IPS-20b (cell line): ENCODE measurements at regions not wholly inside any gene's neighbourhood (a gene's known extent, or its start where the extent isn't known, plus 50 kb on each side); places are given as distances from the start of the nearest gene placed in this dataset.

Source experiments
- H3K27ac ChIP-seq: one replicate; pipeline ENCODE4 v1.5.1; 2013; ENCODE audit warnings: low read length
- H3K27me3 ChIP-seq: 2 replicates; pipeline ENCODE4 v1.6.1; 2013; ENCODE audit warnings: mild to moderate bottlenecking, low read length, inconsistent platforms; ENCODE audit not compliant: insufficient read depth
- H3K36me3 ChIP-seq: 2 replicates; pipeline ENCODE4 v1.6.1; 2013; ENCODE audit warnings: low read depth, mild to moderate bottlenecking, inconsistent platforms, low read length, moderate library complexity; ENCODE audit not compliant: insufficient read depth
- H3K4me1 ChIP-seq: 2 replicates; pipeline ENCODE4 v1.6.1; 2013; ENCODE audit warnings: mild to moderate bottlenecking, control low read depth, inconsistent platforms, low read length, moderate library complexity; ENCODE audit not compliant: insufficient read depth
- H3K4me3 ChIP-seq: 2 replicates; pipeline ENCODE4 v1.5.1; 2013; ENCODE audit warnings: mild to moderate bottlenecking, low read length, inconsistent platforms
- H3K9ac ChIP-seq: 2 replicates; pipeline ENCODE4 v1.6.1; 2013; ENCODE audit warnings: low read depth, mild to moderate bottlenecking, inconsistent platforms, low read length, moderate library complexity
- H3K9me3 ChIP-seq: 2 replicates; pipeline ENCODE4 v1.6.1; 2013; ENCODE audit warnings: mild to moderate bottlenecking, low read depth, low read length, inconsistent platforms; ENCODE audit not compliant: insufficient read depth

DNA sequence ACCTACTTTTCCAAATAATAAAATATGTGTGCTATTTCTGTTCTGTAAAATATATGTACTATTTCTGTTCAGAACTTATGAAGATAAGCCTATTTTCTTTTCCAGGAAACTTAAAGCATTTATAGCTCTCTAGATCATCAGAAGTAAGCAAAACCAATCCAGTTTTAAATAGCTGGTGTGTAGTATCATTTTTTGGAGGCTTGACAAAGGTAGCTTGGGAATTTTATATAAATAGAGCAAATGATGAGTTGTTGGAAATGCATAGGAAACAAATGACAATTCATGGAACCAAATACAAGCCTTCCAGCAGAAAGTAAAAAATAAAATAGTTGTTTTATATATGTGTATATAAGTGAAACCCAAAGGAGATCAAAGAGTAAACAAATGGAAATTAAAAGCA lies 1038.1 kb upstream of the ARRDC3 start:
- H3K4me1 ChIP-seq = no peaks in the 10 kb centered on the region
- H3K9me3 ChIP-seq = peaks cover 58% of the 10 kb centered on the region
- no peak overlapping the region for H3K27ac ChIP-seq
- no peaks in the 10 kb centered on the region for H3K36me3 ChIP-seq
- no peak overlapping the region for H3K4me3 ChIP-seq
- H3K9ac ChIP-seq = no peak overlapping the region
- H3K27me3 ChIP-seq = no peaks in the 10 kb centered on the region

DNA sequence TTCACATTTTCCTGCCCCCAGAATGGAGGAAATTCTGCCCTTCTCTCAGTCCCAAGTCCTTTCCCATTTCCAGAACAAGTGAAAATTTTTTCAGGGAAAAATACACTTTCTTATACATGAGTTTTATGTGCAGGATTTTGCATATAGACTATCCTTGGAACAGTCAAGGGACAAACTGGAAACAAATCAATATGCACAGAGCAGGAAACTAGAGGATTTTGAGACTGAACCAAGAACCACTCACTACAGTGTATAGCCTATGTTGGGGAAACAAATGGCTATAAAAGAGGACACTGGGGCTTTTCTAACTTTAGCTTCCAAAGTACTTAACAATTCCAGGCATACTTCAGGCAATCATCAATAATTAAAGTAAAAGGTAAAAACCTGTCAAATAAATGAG lies 1036.1 kb upstream of the ARRDC3 start:
- Histone ChIP-seq H3K9ac (no peak overlapping the region), H3K27ac (no peak overlapping the region), H3K36me3 (no peaks in the 10 kb centered on the region), H3K4me3 (no peak overlapping the region), H3K4me1 (no peaks in the 10 kb centered on the region), H3K9me3 (peaks cover 42% of the 10 kb centered on the region), H3K27me3 (no peaks in the 10 kb centered on the region)

DNA sequence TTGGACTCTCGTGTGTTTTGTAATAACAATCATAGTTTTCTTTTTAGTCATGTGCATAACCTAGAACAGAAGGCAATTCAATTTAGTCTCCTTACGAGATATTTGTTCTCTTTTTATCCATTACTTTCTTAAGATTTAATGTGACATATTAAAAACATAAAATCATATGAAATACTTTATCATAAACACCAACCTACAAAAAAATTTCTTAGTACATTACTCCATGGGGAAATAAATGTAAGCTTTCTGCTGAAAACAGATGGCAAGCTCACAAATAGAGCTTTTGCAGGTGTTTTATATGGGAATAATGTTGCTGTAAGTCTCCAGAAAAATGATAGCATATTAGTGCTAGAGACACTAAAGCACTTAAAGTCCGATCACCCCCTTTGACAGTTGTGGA lies 1035.2 kb upstream of the ARRDC3 start:
- H3K27me3 ChIP-seq = no peaks in the 10 kb centered on the region
- no peaks in the 10 kb centered on the region for H3K36me3 ChIP-seq
- peaks cover 35% of the 10 kb centered on the region for H3K9me3 ChIP-seq
- no peak overlapping the region for H3K27ac ChIP-seq
- H3K4me3 ChIP-seq = no peak overlapping the region
- no peaks in the 10 kb centered on the region for H3K4me1 ChIP-seq
- H3K9ac ChIP-seq = no peak overlapping the region

DNA sequence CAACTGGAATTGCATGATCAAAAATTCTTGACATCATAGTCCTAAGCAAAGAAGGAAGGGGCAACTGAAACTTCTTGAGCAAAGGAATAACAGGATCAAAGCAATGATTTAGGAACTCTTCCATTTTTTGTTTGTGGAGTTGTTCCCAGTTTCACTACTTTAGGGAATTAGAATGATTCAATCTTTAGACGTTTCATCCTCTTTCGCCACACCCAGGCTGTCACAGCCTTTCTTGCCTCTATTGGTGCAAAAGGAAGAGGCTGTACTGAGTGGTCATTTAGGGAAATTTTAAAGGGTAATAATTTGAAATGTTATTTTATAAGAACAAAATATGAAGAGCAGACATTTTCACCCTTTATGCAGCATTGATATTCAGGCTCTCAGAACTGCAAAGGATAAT lies 1026.0 kb upstream of the ARRDC3 start:
- Histone ChIP-seq H3K36me3 (no peaks in the 10 kb centered on the region), H3K4me1 (no peaks in the 10 kb centered on the region), H3K9ac (no peak overlapping the region)

DNA sequence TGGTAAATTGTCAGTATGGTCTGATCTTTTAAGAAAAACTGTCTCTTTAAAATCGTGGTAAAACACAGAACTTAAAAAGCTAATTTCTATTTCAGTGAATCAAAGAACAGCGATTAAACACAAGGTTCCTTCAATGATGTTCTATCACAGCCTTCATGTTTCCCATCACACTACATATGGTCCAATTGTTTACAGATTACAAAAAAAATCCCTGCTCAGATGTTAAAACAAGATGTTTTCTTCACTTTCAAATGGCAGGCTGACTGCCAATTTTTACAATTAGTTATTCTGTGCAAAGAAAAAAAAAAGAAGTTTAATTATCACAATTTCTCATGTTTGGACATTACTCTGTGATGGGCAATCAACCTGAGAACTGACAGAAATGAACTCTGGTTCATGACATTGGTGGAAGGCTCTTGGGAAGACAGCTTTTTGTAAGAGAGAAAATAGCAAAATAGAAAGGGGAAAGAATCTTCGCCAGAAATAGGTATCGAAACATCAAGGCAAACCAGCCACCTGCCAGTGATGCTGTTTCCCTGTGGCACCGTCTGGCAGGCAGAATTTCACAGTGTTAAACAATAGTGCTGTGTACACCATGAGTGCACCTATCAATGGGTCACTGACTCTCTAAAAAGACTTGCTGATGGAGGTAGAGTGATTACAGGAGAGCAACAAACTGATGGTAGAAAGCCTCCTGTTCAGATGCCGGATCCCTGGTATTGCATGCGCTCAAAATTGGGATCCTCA lies 1020.0 kb upstream of the ARRDC3 start:
- H3K4me1 ChIP-seq = no peaks in the 10 kb centered on the region
- no peaks in the 10 kb centered on the region for H3K27me3 ChIP-seq
- no peak overlapping the region for H3K4me3 ChIP-seq
- no peak overlapping the region for H3K27ac ChIP-seq
- H3K9ac ChIP-seq = no peak overlapping the region
- no peaks in the 10 kb centered on the region for H3K9me3 ChIP-seq
- no peaks in the 10 kb centered on the region for H3K36me3 ChIP-seq

More for the DNA sequence above, 1026.0 kb upstream of the ARRDC3 start:
- no peaks in the 10 kb centered on the region for H3K9me3 ChIP-seq
- H3K27me3 ChIP-seq = no peaks in the 10 kb centered on the region
- H3K27ac ChIP-seq = no peak overlapping the region
- no peak overlapping the region for H3K4me3 ChIP-seq

DNA sequence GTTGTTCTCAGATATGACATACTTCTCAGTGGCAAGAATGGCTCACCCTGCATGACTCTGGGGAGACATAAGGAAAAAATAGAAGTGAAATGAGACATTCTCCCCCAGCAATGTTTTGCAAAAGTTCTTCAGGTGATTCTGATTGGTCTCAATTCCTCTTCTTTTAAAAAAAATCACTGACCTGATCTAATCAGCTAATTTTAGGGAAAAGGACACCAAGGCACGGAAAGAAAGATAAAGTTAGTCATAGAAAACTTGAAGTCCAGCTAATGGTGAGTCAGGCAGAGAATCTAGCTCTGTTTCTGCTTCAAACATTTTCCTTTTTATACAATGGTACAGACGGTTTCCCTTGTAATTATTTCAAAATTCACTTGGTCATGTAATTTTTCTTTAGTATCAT lies 1018.9 kb upstream of the ARRDC3 start:
- no peak overlapping the region for H3K9ac ChIP-seq
- no peak overlapping the region for H3K27ac ChIP-seq
- H3K9me3 ChIP-seq = no peaks in the 10 kb centered on the region

DNA sequence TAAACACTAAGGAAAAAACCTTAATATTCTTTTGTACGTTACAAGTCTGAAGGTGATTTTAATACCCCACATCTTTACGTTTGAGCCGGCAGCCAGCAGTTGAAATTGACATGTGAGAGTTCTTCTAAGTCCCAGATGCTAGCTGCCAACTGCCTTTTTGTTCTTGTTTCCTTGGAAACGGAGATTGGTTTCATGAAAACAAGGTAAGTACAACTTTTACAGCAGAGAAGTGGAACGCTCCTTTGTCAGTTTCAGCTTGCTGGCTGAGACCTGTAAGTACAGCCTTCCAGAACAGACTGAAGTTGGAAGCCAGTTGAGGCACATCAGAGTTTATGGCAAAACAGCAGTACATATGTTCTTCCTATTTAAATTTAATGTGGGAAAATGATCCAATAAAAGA lies 1018.4 kb upstream of the ARRDC3 start:
- H3K9ac ChIP-seq = no peak overlapping the region
- H3K4me1 ChIP-seq = no peaks in the 10 kb centered on the region
- H3K27me3 ChIP-seq = no peaks in the 10 kb centered on the region

More for the DNA sequence above, 1018.9 kb upstream of the ARRDC3 start:
- Histone ChIP-seq H3K4me1 (no peaks in the 10 kb centered on the region), H3K4me3 (no peak overlapping the region), H3K36me3 (no peaks in the 10 kb centered on the region), H3K27me3 (no peaks in the 10 kb centered on the region)

DNA sequence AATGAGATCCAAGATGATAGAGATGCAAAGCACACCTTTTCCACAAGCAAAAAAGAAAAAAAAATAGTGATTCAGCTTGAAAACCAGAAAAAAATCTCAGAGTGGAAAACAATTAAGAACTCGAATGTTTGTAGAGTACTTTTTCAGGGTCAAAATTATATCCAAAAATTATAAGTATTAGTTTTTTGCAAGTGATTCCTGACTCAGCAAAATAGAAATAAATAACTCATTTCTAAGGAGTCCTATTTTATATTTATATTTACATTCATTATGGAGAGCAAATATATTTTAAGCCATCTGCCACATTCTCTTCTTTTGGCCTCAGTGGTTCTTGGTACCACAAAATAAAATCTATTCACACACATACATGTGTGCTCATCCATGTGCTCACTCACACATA lies 1011.8 kb upstream of the ARRDC3 start:
- Histone ChIP-seq H3K27me3 (no peaks in the 10 kb centered on the region), H3K4me3 (no peak overlapping the region), H3K36me3 (no peaks in the 10 kb centered on the region), H3K4me1 (no peaks in the 10 kb centered on the region), H3K27ac (no peak overlapping the region), H3K9ac (no peak overlapping the region), H3K9me3 (no peaks in the 10 kb centered on the region)

More for the DNA sequence above, 1018.4 kb upstream of the ARRDC3 start:
- H3K9me3 ChIP-seq = no peaks in the 10 kb centered on the region
- no peak overlapping the region for H3K27ac ChIP-seq
- H3K36me3 ChIP-seq = no peaks in the 10 kb centered on the region
- no peak overlapping the region for H3K4me3 ChIP-seq

DNA sequence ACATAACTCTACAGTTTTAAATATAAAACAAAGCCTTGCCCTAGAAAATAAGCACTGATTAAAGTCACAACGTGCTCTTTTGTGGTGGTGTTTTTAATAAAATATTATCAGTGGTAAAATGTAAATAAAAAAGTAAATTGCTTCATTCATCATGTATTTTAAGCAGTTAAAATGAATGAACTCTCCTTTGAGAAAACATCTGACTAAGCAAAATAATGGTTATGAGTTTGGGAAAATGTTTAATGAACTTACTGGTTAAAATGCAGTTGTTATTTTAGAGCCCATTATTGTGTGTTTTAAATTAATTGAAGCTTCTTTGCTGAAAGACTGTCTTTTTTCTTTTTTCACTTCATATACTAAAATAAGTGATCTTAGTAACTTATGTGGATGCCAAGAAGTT lies 1007.5 kb upstream of the ARRDC3 start:
- Histone ChIP-seq H3K4me1 (no peaks in the 10 kb centered on the region), H3K27me3 (no peaks in the 10 kb centered on the region), H3K4me3 (no peak overlapping the region), H3K9ac (no peak overlapping the region), H3K36me3 (no peaks in the 10 kb centered on the region), H3K27ac (no peak overlapping the region), H3K9me3 (no peaks in the 10 kb centered on the region)

DNA sequence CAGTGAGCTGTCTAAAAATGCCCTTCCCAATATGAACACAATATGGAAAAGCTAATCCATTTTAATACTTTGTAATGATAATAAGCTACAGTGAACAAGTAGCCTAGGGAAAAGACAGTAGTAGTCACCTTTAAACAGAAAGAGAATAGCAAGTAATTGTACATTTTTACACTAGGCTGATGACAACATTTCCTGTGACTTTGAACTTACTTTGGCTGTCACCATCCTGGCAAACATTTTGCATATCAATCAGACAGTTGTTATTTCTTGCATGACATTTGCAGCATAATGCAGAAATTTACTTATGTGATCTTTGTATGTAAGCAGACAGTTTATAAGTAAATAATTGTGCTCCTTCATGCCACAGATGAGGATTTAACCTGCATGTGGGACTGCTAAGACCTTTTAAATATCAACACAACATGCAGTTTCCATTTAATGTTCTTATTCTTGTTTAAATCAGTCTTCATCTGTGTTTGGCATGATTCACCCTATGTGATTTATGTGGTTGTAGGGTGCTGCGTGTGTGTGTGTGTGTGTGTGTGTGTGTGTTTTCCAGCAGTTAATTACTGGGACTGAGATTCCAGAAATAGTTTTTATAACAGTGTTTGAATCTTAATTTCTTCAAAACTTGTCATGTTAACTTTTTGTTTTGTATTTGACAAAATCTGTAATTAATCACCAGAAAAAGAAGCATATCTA lies 997.1 kb upstream of the ARRDC3 start:
- Histone ChIP-seq H3K27ac (no peak overlapping the region), H3K4me1 (peaks cover 9% of the 10 kb centered on the region; the same call in 1 of the 2 replicates), H3K27me3 (no peaks in the 10 kb centered on the region), H3K9me3 (no peaks in the 10 kb centered on the region), H3K4me3 (no peak overlapping the region), H3K9ac (no peak overlapping the region), H3K36me3 (no peaks in the 10 kb centered on the region)

DNA sequence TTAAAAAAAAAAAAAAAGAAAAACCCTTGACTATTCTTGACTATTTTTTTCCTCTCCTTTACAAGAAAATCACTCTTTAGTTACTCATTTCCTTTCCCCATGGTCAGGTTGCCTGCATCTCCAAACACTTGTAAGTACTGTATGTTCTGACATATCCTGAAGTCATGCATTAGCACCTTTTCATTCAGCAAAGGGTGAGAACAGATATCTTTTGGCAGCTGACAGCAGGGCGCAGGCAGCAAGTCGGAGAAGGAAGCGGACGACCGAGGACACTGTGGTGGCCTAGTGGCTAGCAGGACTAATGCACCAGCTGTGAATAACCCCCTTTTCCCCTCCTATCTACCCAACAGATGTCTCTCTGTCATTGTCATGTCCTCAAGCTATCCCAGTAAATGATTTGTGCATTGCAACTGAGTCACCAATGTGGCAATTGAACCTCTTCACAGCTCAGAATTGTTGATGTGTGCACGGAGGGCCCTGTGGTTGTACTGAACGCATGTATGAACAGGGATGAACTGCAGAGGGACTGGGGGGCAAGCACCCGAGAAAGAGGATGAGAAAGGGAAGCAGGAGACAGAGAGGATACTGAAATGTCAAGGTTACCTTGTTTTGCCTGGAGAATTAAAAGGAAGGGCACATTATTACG lies 996.0 kb upstream of the ARRDC3 start:
- H3K9ac ChIP-seq = no peak overlapping the region
- H3K36me3 ChIP-seq = no peaks in the 10 kb centered on the region
- H3K27me3 ChIP-seq = no peaks in the 10 kb centered on the region
- H3K27ac ChIP-seq = no peak overlapping the region
- no peaks in the 10 kb centered on the region for H3K9me3 ChIP-seq
- peaks cover 9% of the 10 kb centered on the region; the same call in 1 of the 2 replicates for H3K4me1 ChIP-seq
- H3K4me3 ChIP-seq = no peak overlapping the region

DNA sequence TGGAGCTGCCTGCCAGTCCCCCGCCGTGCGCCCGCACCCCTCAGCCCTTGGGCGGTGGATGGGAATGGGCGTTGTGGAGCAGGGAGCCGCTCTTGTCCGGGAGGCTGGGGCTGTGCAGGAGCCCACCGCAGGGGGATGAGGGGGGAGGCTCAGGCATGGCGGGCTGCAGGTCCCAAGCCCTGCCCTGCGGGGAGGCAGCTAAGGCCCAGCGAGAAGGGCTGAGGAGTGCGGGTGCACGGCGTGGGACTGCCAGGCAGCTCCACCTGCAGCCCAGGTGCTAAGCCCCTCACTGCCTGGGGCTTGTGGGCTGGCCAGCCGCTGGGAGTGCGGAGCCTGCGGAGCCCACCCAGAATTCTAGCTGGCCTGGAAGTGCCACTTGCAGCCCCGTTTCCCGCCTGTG lies 991.7 kb upstream of the ARRDC3 start:
- Histone ChIP-seq H3K36me3 (no peaks in the 10 kb centered on the region), H3K27ac (no peak overlapping the region), H3K27me3 (no peaks in the 10 kb centered on the region), H3K4me1 (peaks cover 6% of the 10 kb centered on the region; the same call in 1 of the 2 replicates), H3K4me3 (no peak overlapping the region), H3K9ac (no peak overlapping the region), H3K9me3 (no peaks in the 10 kb centered on the region)
